ENCODE measurements at regions not wholly inside any gene's neighbourhood (a gene's known extent, or its start where the extent isn't known, plus 50 kb on each side); places are given as distances from the start of the nearest gene placed in this dataset.

DNA sequence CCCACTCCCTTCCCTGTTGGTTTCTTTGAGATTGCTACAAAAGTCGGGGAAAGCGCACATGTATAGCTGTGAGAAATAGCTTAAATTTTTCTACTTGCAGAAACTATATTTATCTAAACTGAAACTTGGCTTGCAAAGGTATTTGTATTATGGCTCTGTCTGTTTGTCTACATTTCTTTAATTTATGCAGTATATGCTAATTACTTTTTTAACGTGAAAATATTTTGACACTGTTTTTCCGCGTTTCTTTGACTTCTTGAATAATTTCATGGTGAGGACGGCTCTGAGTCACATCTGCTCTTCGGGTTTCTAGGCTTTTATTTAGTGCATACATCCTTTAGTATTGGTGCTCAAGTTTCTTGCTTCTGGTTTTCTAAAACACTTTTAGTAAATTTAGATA lies 182.1 kb upstream of the ZRANB2 start:
- DNase-seq: no peak

GRCh38 chr1:71252900-71253299 lies 172.1 kb upstream of the ZRANB2 start:
- DNase-seq: no peak

DNA sequence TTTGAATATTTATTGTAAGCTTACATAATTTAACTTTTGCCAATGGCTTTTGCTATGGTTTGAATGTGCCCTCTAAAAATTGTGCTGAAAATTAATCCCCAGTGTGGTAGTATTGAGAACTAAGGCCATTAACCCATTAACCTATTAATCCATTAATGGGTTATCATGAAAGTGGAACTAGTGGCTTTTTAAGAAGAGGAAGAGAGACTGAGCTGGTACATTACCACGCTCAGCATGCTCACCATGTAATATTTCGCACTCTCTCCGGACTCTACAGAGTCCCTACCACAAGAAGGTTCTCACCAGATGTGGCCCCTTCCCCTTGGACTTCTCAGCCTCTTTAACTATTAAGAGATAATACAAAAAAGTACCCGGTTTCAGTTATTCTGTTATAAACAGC lies 164.4 kb upstream of the ZRANB2 start:
- no peak for DNase-seq

DNA sequence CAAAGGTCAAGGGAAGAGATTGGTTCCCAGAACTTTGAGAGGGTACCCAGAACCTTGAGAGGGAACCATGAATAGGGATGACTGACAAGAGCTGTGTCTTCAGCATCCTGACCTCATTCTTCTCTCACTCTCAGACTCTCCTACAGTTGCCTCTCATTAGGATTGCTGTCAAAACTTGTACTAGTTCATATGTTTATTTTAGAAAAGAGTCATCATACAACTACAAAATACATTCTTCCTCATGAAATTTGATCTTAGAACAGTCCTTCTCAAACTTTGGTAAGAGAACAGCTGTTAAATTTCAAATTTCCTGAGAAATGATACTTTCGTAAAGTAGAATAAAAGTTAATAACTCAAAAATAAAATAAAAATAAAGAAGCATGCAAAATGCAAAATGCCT lies 161.4 kb upstream of the ZRANB2 start:
- no peak for DNase-seq

DNA sequence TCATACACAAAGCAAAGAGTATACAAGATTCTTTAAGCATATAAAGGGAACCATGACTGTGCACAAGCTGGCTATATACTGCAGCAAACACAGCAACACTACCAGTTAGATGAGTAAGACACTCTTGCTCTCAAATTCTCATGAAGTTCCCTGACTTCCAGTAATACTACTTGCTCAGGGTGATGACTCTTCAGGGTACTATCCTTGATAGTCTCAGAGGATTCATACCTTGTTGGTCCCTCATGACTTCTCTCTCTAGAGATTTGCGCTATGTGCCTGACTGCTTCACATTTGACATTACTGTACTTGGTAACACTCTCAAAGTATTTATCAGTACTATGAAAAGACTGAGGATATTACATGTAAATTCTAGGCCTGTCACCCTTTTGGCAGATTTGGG lies 159.8 kb upstream of the ZRANB2 start:
- no peak for DNase-seq

DNA sequence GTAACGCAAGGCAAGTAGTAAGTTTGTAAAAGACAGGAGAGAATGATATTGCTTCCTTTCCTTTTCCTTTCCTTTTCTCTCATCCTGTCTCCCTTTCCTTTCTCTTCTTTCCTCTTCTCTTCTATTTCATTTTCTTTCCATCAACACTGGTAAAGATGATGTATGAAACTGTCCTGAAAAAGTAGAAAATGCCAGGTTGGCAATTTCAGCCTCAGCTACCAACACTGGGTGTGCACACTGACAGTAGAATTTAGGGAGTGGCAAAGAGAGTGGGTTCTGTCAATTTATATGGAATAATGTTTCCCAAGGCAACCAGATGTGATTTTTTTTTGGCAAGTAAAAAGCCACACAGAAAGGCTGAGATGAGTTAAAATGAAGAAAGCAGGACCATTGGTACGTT lies 155.7 kb upstream of the ZRANB2 start:
- DNase-seq: no peak

DNA sequence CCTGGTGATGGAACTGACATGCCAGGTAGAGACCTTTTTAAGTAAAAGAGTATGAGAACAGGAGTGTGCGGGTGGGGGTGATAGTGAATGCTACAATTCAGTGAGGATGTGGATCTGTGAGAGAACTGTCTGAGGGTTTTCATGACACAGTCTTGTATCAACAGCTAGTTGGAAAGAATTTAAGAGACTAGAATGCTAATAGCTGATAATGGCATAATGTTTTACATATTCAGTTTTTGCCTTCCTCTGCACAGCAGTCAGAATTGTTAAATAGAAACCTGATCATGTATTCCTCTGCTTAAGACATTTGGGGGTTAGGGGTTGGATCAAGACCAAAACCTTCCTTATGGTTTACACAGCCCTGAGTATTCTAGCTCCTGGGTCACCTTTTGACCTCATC lies 152.8 kb upstream of the ZRANB2 start:
- DNase-seq: no peak

GRCh38 chr1:71232786-71233185 lies 152.0 kb upstream of the ZRANB2 start:
- no peak for DNase-seq

DNA sequence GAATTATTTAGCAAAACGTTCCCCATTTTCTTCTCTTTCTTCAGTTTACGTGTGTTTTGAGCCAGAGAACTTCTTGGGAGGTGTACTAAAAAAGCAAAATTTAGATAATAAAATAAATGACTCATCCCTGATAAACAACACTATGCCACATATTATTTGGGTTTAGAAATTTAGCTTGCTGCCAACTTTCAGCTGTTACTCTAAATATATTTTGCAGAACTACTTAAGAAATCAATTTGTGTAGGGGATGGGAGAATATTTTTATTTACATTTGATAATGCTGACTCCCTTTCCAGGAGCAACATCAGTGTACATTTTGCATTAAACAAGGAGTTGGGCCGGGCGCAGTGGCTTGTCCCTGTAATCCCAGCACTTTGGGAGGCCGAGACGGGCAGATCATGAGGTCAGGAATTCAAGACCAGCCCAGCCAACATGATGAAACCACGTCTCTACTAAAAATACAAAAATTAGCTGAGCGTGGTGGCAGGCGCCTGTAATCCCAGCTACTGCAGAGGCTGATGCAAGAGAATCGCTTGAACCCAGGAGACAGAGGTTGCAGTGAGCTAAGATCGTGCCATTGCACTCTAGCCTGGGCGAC lies 151.4 kb upstream of the ZRANB2 start:
- DNase-seq: no peak

DNA sequence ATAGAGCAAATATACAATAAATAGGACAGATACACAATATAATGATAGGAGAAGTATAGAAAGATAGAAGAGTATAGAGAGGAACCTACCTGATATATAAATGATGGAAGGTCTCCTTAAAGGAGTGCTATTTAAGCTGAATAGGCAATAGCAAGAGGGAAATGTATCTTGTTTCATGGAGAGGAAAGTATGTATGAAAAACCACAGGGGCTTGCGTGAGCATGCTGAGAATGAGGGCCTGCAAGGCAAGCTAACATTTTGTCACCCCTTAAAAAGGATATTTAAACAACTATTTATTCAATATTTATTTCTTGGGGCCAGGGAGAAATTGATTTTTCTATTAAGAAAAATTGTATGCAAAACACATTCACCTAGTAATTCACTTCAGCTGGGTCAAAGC lies 150.9 kb upstream of the ZRANB2 start:
- DNase-seq: no peak

DNA sequence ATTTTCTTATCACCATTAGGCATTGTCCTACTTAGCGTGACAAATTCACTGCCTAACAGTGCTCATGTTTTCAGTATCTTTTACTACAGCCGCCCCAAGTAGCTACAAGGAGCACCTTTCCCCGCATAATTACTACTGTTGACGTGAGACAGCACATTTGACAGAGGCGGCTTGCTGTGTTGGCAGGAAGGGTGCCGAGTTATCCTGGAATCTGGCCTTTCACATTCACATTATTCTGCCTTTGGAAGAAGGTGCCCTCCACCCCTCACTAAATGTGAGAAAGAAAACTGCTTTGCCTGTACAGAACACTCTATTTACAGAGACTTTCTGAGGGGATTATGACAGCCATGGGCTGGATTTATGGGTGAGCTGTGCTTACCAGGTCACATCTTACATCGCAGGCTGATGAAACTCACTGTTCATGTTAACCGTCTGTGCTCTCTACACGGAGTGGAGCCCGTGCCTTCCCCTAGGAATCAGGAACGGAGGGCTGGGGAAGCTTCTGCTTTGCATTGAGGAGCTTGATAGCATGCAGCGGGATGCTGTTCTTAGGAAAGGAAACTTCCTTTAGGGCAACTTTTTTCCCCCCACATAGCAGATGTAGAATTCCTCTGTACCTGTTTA lies 148.0 kb upstream of the ZRANB2 start:
- DNase-seq: no peak

GRCh38 chr1:71228241-71228640 lies 147.4 kb upstream of the ZRANB2 start:
- no peak for DNase-seq

- DNase-seq: no peak
Measured at GRCh38 chr1:71224741-71225377, 144.0 kb upstream of the ZRANB2 start.

DNA sequence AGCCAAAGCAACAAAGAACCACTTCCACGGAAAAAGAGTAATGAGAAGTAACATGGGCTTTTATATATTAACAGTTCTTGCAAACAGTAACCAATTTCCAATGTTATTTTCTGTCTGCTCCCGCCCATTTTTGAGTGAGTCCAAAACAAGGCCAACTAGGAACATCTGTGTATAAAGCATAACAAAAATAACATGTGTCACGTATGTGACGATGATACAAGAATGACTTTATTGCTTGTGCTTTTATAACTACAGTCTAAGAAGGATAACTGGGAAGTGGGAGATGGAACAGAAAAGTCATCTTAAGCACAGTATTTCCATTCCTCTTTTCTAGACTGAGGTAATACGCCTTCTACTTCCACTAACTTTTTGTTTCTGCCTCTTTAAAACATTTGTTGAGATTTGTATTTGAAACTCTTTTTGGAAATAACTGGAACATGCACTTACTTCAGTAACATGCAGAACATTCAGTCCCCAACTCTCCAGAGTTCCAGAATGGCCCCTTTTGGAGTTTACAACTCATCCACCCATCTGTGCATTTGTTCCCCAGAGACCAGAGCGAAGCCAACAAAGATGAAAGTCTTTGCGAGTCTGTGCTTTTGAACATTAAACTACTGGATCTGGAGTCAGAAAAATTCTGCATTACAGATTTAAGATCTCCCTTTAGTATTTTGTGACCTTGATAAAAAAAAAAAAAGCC lies 143.0 kb upstream of the ZRANB2 start:
- DNase-seq: no peak

- DNase-seq: no peak
Measured at GRCh38 chr1:71222668-71223067, 141.8 kb upstream of the ZRANB2 start.

DNA sequence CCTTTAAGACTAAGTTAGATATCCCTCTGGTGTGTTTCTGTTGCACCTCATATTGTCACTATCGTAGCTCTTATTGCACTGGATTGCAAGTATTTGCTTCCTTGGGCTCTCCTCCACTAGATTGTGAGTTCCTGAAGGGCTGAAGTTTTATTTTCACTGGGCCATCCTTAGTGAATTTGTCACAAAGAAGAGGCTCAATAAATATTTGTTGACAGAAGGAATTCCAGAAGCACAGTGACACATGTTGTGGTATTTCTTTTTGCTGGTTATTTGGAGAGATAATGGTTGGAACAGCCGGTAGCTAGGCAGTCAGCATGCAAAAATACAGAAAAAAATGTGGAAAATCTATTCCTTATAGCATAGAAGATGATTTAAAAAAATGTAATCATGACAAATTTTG lies 129.9 kb upstream of the ZRANB2 start:
- no peak for DNase-seq

DNA sequence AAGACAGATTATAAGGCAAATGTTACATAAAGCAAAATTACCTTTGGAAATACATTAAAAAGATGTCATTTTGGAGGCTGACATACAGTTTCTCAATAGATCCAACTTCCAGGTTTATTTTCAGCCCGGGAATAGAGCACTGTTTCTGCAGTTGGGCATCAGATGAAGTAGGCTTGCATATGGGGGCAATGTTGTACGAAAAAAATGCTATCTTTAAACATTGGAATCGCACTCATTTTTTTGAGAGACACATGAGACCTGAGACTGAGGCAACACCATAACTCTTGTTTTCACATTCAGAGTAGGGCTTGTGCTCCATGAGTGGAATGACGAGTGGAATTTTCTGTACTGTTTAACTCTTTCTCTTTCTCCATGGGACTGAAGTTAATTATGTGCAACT lies 122.4 kb upstream of the ZRANB2 start:
- DNase-seq: no peak

- DNase-seq: no peak
Measured at GRCh38 chr1:71200503-71200902, 119.7 kb upstream of the ZRANB2 start.

- peak in 1 of 2 experiments; percentile 3 for DNase-seq
Measured at GRCh38 chr1:71196685-71197084, 115.8 kb upstream of the ZRANB2 start.

DNA sequence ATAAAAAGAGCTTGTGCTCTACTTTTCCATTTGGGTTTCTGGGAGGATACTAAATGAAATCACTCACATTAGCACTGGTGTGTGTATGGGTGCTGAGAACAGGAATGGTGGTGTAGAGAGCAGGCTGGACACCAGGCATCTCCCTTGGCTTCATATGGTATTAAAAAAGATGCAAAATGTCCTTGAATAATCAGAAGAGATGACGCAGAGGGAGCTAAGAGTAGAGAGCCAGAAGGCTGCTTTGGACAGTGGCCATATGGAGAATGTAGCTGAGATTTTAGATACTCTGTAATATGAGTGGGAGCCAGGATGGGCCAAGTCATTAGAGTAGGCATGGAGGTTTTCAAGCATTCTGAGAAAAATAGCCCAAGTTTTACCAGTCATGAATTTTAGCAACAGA lies 112.3 kb upstream of the ZRANB2 start:
- DNase-seq: no peak

GRCh38 chr1:71191520-71191919 lies 110.7 kb upstream of the ZRANB2 start:
- DNase-seq: no peak

DNA sequence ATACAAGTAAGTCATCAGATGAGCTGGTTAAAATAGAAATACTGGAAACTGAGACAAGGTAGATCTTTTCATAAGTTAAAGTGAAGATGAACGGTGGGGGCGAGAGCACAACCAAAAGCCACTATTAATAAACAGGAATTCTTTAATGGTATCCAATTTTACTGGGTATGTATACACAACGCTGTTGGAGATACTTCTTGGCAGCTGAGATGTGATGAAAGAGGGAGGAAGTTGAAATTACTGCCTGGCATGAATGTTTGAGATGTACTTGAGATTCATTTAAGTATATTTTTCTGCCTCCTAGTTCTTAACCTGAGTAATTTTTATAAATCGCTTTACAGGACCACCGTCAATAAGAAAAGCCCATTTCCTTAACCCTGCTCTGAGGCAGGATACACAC lies 110.0 kb upstream of the ZRANB2 start:
- DNase-seq: no peak

DNA sequence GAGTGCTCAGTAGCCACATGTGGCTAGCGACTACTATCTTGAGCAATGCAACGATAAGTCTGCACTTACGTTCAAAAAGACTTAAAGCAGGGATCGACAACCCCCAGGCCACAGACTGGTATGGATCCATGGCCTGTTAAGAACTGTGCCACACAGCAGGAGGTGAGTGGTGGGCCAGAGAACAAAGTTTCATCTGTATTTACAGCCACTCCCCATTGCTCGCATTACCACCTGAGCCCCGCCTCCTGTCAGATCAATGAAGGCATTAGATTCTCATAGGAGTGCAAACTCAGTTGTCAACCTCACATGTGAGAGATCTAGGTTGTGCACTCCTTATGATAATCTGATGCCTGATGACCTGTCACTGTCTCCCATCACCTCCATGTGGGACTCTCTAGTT lies 103.6 kb upstream of the ZRANB2 start:
- no peak for DNase-seq

DNA sequence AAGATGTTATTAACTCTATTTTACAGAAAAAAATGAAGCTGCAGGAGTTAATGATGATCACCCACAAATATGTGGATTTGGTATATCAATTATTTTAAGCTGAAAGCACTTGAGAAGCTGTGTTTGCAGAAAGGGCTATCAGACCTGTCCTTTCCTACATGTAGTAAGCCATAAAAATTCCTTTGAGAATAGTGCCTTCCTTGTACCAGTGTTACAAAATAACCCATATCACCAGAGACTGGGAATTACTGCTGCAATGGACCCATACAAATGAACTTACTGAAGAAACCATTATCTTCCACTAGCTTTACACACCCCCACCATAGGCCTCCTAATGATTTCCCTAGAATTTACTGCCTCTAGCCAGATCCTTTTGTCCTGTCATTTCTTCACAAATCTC lies 99.2 kb upstream of the ZRANB2 start:
- no peak for DNase-seq

Data from SW 1271 (cell line).